GM18502 (cell line): ENCODE measurements at regions not wholly inside any gene's neighbourhood (a gene's known extent, or its start where the extent isn't known, plus 50 kb on each side); places are given as distances from the start of the nearest gene placed in this dataset.

Experiments
- ATAC-seq: cut with Tn5 transposase; IDR thresholded peaks from one replicate; pipeline ENCODE4 v1.9.1; 2021; ENCODE audit warnings: mild to moderate bottlenecking; ENCODE audit not compliant: unreplicated experiment, poor library complexity

DNA sequence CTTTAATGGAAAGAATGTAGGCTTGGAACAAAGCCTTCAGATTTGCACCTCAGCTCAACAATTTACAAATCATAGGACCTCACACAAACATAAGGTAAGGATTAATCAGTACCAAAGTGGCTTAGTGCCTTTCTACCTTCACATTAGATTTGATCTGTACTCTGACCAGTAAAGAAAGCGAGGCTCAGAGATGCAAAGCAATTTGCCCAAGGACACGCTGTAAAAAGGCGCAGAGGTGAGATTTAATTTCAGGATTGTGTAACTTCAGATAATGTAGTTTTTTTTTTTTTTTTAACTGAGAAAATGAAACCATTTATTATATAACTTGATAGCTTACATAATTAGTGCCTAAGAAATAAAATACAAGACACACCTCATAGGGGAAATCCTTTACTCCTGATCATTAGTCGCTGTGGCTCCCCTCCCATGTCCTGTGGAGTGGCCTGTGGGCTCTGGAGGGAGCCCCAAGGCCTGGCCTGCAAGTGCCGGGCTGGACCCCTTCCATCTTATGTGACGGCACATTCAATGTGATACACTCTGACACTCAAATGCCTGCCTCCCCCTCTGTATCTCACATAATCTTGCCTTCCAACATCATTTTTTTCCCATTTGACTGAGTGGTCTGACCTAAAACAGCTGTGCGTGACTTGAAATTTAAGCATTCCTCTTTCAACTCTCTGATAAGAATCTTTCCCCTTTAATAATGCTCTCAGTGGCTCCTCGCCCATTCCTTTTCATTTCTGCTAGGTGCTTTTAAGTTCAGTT lies 426.5 kb upstream of the DAB1 start:
- ATAC-seq: no peak

DNA sequence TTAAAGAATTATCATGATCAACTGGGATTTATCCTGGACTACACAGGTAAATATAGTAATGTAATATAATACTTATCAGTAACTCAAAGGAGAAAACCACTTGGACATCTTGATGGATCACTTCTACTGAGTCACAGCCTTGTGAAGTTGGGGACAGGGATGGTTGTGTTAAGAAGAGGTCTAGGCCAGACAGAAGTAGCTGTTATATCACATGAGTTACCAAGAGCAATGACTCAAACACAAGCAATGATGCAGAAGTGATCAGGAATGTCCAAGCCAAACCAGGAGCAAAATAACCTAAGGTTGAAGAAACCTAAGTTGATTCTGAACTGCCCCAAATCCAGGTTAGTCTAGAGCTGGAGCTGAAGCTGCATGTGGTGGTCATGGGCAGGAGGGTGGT lies 424.5 kb upstream of the DAB1 start:
- no peak for ATAC-seq

DNA sequence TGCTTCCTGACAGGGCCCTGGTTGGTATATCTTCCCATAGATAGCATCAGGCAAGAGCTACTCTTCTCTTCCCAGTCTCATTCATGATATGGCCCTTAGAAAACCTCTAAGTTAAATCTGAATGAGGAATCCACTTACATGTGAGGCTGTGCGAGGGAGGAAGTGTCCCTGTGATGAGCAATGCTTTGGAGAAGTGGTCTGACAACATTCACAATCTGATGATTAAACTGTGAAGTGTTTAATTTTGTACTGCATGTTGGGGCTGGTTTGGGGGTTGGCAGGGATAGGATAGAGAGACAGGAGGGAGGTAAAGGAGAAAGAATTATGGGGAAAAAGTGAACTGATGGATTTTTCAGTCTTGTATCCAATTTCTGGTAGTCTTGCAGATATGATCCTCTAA lies 421.2 kb upstream of the DAB1 start:
- ATAC-seq: no peak

DNA sequence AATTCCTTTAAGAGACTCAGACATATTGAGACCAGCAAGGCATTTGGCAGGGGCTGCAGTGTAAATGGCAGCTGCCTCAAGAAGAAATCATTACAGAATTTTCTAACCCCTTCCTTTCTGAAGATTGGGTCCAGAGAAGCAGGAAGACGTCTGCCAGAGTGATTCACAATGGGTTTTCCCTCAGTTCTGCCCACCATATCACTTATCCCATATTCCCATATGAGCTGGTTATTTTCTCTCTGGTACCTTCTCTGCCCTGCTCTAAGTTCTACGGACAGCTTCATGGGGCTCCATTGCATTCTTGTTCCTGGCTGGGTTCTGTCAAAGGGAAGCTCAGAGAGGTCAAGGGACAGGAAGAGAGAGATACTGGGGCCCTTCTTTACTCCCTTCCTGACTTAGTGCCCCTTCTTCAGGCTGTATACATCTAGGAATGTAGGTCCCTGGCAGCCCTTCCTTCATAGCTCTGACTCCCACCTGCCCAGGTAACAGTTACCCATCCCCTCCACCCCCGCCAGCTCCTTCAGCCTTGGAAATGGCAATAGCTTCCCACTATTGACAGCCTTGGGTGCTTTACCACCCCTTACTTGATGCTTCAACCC lies 420.6 kb upstream of the DAB1 start:
- ATAC-seq: no peak

DNA sequence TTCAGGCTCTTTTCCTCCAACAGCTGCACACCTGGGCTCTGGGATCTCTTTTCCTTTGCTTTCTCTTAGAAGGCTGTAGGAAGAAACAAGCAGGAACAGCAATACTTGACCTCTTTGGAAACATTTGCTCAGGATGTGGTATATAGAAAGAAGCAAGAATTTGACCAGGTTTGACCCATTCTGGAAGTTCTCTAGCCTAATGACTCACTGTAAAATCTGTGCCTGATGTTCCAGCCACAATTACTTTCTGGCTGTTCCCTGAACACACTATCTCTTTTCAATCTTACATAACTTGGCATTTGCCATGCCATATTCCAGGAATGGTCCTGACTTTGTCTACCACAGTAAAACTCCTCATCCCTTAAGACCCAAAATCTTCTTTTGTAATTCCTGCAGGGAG lies 419.9 kb upstream of the DAB1 start:
- ATAC-seq: no peak

DNA sequence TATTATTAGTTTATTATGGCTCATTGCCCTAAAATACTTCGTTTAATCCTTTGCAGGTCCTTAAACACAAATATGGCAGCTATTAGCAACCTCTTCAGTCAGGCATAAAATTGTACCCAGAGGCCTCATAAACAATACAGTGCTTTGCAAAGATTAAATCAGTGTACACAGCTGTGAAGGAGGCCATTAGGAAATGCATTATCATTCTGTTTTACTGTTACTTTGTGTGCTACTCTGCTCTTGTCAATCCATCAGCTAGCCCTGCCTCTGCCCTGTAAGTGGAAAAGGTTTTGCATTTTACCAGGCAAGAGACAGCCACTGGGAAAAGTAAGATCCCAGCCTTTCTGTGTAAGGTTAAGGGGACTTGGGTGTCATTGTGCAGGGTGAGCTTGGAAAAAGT lies 415.7 kb upstream of the DAB1 start:
- no peak for ATAC-seq

DNA sequence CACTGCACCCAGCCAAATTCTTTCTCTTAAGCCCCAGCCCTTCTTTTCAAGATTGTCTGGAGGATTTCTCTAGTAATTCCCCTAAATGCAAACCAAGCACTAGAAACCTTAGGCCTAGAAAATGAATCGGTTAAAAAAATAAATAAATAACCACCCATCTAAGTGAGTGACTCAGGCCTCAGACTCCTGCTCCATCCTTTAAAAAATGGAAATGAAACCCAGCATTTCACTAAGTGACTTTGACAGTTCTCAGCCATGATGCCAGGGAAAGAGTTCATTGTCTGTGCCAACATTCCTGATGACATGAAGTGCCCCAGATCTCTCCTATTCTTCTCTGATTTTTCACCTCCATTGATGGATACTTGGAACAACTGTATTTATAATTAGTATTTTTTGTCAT lies 415.2 kb upstream of the DAB1 start:
- no peak for ATAC-seq

DNA sequence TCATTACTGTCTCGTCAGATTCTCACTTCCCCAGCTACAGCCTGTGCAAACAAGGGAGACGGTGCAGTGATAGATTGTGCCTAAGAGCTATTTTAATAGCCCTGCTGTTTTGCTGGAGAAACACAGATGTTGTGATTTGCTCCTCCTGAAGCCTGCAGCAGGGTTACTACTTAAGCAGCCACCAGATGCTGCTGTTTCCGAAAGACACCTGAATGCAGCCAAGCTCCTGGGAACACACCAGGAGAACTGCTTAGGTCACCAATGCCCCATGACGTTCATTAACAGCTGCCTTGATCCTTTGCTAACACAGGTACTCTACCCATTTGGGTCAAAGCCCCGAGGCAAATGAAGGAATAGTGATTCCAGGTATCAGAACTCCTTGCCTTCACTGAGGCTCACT lies 411.8 kb upstream of the DAB1 start:
- no peak for ATAC-seq

DNA sequence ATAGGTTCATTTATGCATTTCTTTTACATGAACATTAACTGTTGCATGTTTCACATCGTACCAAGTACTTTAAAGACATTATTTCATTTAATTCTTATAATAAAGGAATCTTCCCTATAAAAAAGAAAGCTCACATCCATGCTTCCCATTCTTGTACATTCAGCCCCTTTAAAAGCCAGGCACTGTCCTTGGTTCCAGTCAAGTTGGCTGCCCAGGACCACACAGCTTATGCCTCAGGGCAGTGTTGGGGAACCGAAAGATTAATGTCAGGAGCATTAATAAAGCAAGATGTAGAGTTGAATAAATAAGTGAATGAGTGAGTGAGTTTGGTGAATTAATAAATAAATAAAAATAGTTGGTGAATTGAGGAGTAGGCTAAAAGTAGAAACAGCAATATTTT lies 409.4 kb upstream of the DAB1 start:
- no peak for ATAC-seq

DNA sequence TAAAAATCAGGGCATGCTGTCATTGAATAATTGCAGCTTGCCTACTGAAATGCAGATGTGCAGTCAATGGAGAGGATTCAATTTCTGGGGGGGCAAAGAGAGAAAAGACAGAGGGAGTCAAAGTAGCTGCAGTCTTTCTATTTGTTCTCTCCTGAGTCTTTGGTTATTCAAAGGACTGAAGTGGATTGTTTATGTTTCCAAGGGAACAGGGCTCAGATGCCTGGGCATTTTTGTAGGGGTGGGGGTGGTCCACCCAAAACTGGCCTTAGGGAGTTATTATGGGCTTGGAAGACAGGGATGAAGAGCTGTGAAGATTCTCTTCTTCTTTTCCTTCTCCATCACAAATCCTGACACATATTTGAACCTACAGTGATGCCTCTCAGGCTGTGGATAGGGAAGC lies 408.8 kb upstream of the DAB1 start:
- ATAC-seq: no peak

DNA sequence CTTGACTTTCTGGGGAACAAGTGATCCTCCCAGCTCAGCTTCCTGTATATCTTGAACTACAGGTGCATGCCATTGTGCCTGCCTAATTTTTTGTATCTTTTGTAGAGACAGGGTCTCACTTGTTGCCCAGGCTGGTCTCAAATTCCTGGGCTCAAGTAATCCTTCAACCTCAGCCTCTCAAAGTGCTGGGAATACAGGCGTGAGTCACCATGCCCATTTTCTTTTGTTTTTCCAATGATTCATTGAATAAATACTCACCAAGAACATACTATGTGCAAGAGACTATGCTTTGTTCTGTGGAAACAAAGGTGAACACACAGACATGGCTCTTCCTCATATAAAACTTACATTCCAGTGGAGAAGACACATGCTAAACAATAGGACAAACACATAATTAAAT lies 407.8 kb upstream of the DAB1 start:
- ATAC-seq: no peak

DNA sequence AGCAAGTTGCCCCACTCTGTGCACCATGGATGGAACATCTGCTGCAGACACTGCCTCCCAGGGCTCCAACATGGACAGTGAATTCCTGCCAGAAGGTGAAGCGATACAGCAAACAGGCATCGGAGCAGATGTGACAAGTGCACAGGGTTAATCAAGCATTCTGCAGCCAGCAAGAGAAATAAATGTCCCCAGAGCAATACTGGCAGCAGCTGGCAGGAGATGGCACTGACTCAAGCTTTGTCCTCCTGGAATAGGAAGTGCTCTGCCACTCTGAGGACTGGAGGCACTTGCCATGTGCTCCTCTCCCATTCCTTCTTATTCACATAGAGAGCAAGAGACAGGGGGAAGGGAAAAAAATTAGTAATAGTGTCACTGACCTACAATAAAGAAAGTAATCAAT lies 402.7 kb upstream of the DAB1 start:
- ATAC-seq: no peak

DNA sequence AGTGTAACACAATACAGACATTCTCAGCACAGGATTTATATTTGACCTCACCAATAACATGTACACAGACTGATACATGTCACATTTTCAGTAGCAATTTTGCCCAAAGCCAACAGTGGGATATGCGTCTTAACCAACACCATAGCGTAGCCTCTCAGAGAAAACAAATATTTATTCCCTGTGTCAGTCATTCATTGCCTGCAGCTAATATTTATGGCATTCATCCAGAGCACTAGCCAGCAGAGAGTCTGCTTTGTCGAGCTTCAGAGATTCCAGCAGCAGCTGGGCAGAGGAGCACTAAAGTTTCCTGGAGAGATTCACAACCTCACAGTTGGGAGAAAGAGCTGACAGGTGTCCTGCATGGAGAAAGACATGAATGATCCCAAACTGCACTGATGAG lies 400.7 kb upstream of the DAB1 start:
- no peak for ATAC-seq

DNA sequence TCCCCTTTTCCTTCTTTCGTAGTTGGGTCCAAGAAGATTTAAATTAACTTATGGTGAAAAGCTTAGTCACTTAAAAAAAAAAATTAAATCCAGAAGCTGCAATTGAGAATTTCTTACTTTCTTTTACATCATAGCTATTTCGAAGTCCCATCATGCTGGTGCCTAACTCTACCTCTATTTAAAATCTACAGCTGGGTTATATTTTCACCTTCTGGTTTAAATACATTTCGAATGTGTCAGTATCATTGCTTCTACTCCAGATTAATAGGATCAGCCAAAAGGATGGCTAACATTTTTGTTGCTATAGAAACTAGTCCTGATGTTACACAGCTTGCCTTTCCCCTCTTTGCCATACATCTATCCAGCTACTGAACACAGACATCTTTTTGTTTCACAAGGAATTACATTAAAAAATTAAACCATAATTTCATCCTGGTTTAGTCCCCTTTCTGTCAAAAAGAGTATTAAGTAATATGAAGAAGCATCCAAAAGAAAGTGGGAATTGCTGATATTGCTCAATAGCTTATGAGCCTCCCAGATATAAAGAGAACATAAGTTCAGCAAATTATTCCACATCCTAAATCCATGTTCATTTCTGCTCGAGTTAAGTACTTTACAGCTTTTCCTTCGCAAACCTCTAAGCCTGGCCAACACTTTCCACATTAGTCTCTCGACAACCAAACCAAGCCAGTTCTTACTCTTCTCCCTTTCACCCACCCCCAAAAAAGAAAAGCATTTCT lies 396.7 kb upstream of the DAB1 start:
- no peak for ATAC-seq

DNA sequence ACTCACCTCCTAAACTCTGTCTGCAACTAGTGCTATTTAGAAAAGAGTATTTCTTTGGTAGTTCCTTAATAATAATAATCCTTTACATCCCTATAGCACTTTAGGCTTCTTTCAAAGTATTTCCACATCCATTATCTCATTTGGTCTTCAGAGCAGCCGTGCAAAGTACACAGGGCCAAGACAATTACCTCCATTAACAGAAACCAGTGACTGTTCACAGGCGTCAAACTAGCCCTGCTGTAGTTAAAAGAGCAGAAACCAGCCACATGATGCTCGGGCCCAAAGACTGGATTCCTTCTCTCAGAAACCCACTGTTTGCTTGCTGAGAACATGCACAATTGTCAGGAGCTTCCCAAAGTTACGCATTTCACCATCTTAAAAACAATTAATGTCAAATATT lies 396.0 kb upstream of the DAB1 start:
- ATAC-seq: no peak

DNA sequence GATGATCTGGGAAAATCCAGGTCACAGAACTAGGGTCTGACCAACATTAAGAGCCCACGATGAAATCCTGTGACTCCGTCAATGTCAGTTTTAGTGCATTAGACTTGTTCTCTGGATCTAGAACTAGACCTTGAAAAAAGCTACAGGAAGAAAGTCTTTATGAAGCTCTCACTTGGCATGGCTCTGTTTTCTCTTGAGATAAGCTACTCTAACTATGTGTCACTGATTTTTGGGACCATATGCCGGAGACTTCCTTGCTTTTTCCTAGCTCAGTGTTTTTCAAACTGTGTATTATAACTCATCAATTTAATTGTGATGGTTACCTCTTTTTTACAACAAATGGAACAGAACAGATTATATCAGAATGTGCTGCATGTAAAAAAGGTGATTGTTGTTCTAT lies 379.7 kb upstream of the DAB1 start:
- ATAC-seq: no peak

DNA sequence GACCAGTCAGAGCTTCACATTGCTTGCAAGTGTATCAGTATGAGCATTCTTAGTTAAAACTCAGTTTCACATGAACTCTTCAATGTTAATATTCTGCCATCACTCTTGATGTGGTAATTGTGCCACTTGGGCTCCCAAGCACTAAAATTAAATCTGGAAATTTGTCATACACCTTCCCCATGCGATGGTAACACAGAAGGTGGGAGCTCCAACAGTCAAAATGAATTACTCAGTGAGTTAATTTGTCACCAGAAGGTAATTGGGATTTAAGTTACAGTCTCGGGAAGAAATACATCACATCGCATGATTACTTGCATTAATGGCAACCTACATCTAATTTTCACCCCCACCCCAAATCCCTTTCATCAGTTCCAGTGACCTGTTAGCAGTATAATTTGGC lies 376.5 kb upstream of the DAB1 start:
- no peak for ATAC-seq

DNA sequence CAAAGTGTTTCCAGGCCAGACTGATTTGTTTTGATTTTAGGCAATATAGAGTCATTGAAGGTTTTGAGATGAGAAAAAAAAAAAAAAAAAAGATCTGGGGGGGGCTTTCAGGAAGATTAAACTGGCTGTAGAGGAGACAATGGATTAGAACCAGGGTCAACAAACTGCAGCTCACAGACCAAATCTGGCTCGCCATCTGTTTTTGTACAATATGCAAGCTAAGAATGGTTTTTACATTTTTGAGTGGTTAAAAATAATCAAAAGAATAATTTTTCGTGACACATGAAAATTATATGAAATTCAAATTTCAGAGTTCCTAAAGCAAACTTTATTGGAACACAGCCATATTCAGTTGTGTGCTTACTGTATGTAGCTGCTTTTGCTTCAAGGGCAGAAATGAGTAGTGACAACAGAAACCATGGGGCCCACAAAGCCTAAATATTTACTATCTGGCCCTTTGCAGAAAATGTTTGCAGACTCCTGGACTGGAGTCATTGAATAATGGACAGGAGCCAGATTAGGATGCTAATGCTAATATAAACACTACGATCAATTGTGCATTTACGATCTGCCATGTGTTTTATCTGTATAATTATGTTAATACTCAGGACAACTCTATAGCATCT lies 375.7 kb upstream of the DAB1 start:
- ATAC-seq: no peak

DNA sequence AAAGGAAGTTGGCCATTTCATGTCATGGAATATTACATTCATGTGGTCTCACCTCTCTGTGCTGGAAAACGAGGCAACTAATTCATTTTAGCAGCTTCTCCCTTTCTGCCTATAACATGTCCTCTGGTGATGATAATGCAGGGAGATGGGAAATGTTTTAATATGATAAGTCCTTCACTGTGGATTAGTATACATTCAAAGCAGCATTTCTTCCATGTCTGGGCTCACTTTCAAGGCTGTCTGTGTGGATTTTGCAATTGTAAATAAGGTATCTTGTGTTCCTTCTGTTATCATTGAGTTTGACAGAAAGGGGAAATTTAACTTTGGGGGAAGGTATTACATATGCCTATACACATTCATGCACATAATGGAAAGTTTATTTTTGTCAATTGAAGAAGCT lies 374.7 kb upstream of the DAB1 start:
- ATAC-seq: no peak

DNA sequence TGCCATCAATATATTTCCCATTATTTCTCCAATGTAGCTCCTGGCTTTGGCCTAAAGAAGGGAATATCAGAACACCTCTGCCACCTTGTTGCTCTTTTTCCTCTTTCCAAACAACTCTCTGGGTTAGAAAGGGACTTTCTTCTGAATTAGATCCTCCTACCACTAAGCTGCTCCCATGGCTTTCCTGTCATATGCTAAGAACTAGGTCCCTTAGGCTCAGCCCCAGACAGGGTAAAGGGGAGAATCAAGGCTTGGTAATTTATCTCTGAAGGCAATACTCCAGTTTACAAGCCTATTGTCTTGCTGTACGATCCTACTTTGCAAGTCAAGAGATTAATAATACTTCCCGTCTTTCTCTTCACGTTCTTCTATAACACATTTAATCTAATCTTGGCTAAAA lies 373.2 kb upstream of the DAB1 start:
- ATAC-seq: no peak

DNA sequence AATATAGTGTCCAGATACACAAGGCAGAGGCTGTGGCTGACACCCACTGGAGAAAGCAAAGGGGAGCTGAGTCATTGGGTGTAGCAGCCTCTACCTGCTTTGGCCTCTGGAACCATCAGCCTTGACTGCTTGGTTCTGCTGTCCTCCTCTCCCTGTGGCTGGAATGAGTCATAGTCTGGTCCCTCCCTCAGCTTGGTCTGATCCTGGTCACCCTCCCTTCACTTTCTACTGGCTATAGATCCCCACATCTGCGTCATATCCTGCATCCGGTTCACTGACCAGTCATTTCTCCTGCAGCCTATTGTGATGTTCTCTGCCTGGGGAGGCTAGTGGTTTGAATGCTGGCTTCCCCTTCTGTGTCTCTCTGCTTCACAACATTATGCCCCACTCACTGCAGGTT lies 372.8 kb upstream of the DAB1 start:
- no peak for ATAC-seq
